HG02852 (cell line): ENCODE measurements at regions not wholly inside any gene's neighbourhood (a gene's known extent, or its start where the extent isn't known, plus 50 kb on each side); places are given as distances from the start of the nearest gene placed in this dataset.

Source experiments
- ATAC-seq: cut with Tn5 transposase; IDR thresholded peaks from one replicate; pipeline ENCODE4 v1.9.1; 2021; ENCODE audit warnings: mild to moderate bottlenecking, moderate library complexity; ENCODE audit not compliant: unreplicated experiment

- no peak for ATAC-seq
Measured at GRCh38 chr15:97071668-97072067, 741.2 kb downstream of the NR2F2 start.

GRCh38 chr15:97072545-97072944, 742.0 kb downstream of the NR2F2 start:
- ATAC-seq = no peak

- ATAC-seq = no peak
Measured at GRCh38 chr15:97076011-97076410, 745.5 kb downstream of the NR2F2 start.

GRCh38 chr15:97077975-97078374, 747.5 kb downstream of the NR2F2 start:
- no peak for ATAC-seq

- no peak for ATAC-seq
Measured at GRCh38 chr15:97078591-97078990, 748.1 kb downstream of the NR2F2 start.

GRCh38 chr15:97081666-97082226, 751.2 kb downstream of the NR2F2 start:
- no peak for ATAC-seq

- no peak for ATAC-seq
Measured at GRCh38 chr15:97082830-97083229, 752.3 kb downstream of the NR2F2 start.

GRCh38 chr15:97084650-97085049, 754.1 kb downstream of the NR2F2 start:
- no peak for ATAC-seq

- no peak for ATAC-seq
Measured at GRCh38 chr15:97085731-97086130, 755.2 kb downstream of the NR2F2 start.

GRCh38 chr15:97087006-97087741, 756.7 kb downstream of the NR2F2 start:
- ATAC-seq = no peak

GRCh38 chr15:97091093-97091492, 760.6 kb downstream of the NR2F2 start:
- no peak for ATAC-seq

GRCh38 chr15:97092656-97093055, 762.2 kb downstream of the NR2F2 start:
- ATAC-seq = no peak

GRCh38 chr15:97096303-97096835, 765.9 kb downstream of the NR2F2 start:
- ATAC-seq = no peak

GRCh38 chr15:97099040-97099439, 768.5 kb downstream of the NR2F2 start:
- no peak for ATAC-seq

GRCh38 chr15:97101572-97101971, 771.1 kb downstream of the NR2F2 start:
- ATAC-seq = no peak

- ATAC-seq = no peak
Measured at GRCh38 chr15:97114900-97115760, 784.6 kb downstream of the NR2F2 start.

- ATAC-seq = no peak
Measured at GRCh38 chr15:97115761-97116070, 785.2 kb downstream of the NR2F2 start.

GRCh38 chr15:97124790-97125189, 794.3 kb downstream of the NR2F2 start:
- ATAC-seq = no peak

GRCh38 chr15:97126553-97127233, 796.2 kb downstream of the NR2F2 start:
- ATAC-seq = no peak

- no peak for ATAC-seq
Measured at GRCh38 chr15:97129674-97130073, 799.2 kb downstream of the NR2F2 start.

- ATAC-seq = no peak
Measured at GRCh38 chr15:97140216-97140615, 809.7 kb downstream of the NR2F2 start.
